SK-N-SH treated with all-trans-retinoic acid at 6 μM for 48 hours (cell line): ENCODE measurements at regions not wholly inside any gene's neighbourhood (a gene's known extent, or its start where the extent isn't known, plus 50 kb on each side); places are given as distances from the start of the nearest gene placed in this dataset.

Source experiments
- ARNTL ChIP-seq: fragments of 450-650 bp; formaldehyde crosslinking; IDR thresholded peaks from 2 replicates; pipeline ENCODE4 v1.5.0; 2020; ENCODE audit warnings: low read depth, mild to moderate bottlenecking, moderate library complexity, borderline replicate concordance
- BACH2 ChIP-seq: fragments of 250-450 bp; sonication (Bioruptor Pico); IDR thresholded peaks from 2 replicates; pipeline ENCODE4 v1.9.0; 2021; ENCODE audit warnings: mild to moderate bottlenecking, borderline replicate concordance
- GLIS3 ChIP-seq: fragments of 250-450 bp; sonication (Bioruptor Pico); IDR thresholded peaks from 2 replicates; pipeline ENCODE4 v1.5.0; 2020; ENCODE audit warnings: mild to moderate bottlenecking, moderate library complexity
- ISL1 ChIP-seq: fragments of 250-450 bp; sonication (Bioruptor Pico); IDR thresholded peaks from 2 replicates; pipeline ENCODE4 v2.1.2; 2022; ENCODE audit warnings: mild to moderate bottlenecking, moderate library complexity
- OSR1 ChIP-seq: fragments of 250-450 bp; sonication (Bioruptor Pico); IDR thresholded peaks from 2 replicates; pipeline ENCODE4 v1.8.0; 2022; ENCODE audit warnings: moderate library complexity, mild to moderate bottlenecking, inconsistent platforms
- PPARA ChIP-seq: fragments of 250-450 bp; sonication (Bioruptor Pico); IDR thresholded peaks from 2 replicates; pipeline ENCODE4 v1.5.0; 2020; ENCODE audit warnings: mild to moderate bottlenecking, borderline replicate concordance
- ZC3H10 ChIP-seq: fragments of 250-450 bp; sonication (Bioruptor Pico); IDR thresholded peaks from 2 replicates; pipeline ENCODE4 v1.5.1; 2021; ENCODE audit warnings: mild to moderate bottlenecking, moderate library complexity
- ZFP3 ChIP-seq: fragments of 250-450 bp; sonication (Bioruptor Pico); IDR thresholded peaks from 2 replicates; pipeline ENCODE4 v1.5.0; 2020; ENCODE audit warnings: mild to moderate bottlenecking, moderate library complexity
- ZFP30 ChIP-seq: fragments of 450-650 bp; formaldehyde crosslinking; IDR thresholded peaks from 2 replicates; pipeline ENCODE4 v1.5.0; 2022; ENCODE audit warnings: mild to moderate bottlenecking, moderate library complexity
- ZNF8 ChIP-seq: fragments of 450-650 bp; formaldehyde crosslinking; IDR thresholded peaks from 2 replicates; pipeline ENCODE4 v1.5.0; 2020; ENCODE audit warnings: mild to moderate bottlenecking, moderate library complexity
- TF ChIP-seq, protein P1 (sequence below): fragments of 250-450 bp; sonication (Bioruptor Pico); IDR thresholded peaks from 2 replicates; pipeline ENCODE4 v1.8.0; 2020; ENCODE audit warnings: mild to moderate bottlenecking, moderate library complexity, borderline replicate concordance
- TF ChIP-seq, protein P2 (sequence below): fragments of 250-450 bp; sonication (Bioruptor Pico); IDR thresholded peaks from 2 replicates; pipeline ENCODE4 v1.8.0; 2021; ENCODE audit warnings: low read depth, mild to moderate bottlenecking, moderate library complexity, borderline replicate concordance
- TF ChIP-seq, protein P3 (sequence below): fragments of 250-450 bp; sonication (Bioruptor Pico); IDR thresholded peaks from 2 replicates; pipeline ENCODE4 v1.5.1; 2021; ENCODE audit warnings: mild to moderate bottlenecking, moderate library complexity
- TF ChIP-seq, protein P4 (sequence below): fragments of 250-450 bp; sonication (Bioruptor Pico); IDR thresholded peaks from 2 replicates; pipeline ENCODE4 v1.5.0; 2020; ENCODE audit warnings: mild to moderate bottlenecking, moderate library complexity

DNA sequence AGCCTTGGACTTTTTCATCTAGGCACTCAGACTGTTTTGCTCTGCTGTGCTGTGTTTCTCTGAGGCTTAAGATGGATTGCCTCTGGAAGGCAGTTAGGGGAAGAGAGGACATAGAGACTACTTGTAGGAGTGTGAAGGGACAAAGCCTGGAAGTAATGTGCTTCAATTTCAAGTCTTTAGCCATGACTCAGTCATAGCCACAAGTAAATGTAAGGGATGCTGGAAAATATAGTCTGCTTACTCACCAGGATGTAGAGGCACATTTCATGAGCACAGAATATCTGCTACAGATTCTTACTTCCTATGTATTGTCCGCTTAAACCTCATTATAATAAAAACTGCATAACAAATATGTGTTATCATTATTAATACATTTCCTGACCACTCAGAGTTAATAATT lies 794.3 kb upstream of the NOVA1 start:
- no peak for TF ChIP-seq ZFP3 (CRISPR knock-in tag)
- no peak for TF ChIP-seq PPARA
- TF ChIP-seq ARNTL (CRISPR knock-in tag): no peak
- TF ChIP-seq ISL1 (CRISPR knock-in tag): no peak
- TF ChIP-seq ZC3H10: no peak
- TF ChIP-seq, protein P1, sequence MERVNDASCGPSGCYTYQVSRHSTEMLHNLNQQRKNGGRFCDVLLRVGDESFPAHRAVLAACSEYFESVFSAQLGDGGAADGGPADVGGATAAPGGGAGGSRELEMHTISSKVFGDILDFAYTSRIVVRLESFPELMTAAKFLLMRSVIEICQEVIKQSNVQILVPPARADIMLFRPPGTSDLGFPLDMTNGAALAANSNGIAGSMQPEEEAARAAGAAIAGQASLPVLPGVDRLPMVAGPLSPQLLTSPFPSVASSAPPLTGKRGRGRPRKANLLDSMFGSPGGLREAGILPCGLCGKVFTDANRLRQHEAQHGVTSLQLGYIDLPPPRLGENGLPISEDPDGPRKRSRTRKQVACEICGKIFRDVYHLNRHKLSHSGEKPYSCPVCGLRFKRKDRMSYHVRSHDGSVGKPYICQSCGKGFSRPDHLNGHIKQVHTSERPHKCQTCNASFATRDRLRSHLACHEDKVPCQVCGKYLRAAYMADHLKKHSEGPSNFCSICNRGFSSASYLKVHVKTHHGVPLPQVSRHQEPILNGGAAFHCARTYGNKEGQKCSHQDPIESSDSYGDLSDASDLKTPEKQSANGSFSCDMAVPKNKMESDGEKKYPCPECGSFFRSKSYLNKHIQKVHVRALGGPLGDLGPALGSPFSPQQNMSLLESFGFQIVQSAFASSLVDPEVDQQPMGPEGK (CRISPR knock-in tag): no peak
- TF ChIP-seq ZFP30 (CRISPR knock-in tag): no peak
- TF ChIP-seq GLIS3 (CRISPR knock-in tag): no peak
- TF ChIP-seq, protein P2, sequence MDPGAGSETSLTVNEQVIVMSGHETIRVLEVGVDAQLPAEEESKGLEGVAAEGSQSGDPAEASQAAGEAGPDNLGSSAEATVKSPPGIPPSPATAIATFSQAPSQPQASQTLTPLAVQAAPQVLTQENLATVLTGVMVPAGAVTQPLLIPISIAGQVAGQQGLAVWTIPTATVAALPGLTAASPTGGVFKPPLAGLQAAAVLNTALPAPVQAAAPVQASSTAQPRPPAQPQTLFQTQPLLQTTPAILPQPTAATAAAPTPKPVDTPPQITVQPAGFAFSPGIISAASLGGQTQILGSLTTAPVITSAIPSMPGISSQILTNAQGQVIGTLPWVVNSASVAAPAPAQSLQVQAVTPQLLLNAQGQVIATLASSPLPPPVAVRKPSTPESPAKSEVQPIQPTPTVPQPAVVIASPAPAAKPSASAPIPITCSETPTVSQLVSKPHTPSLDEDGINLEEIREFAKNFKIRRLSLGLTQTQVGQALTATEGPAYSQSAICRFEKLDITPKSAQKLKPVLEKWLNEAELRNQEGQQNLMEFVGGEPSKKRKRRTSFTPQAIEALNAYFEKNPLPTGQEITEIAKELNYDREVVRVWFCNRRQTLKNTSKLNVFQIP (CRISPR knock-in tag): no peak
- TF ChIP-seq OSR1 (CRISPR knock-in tag): no peak
- TF ChIP-seq ZNF8 (CRISPR knock-in tag): no peak
- TF ChIP-seq, protein P3, sequence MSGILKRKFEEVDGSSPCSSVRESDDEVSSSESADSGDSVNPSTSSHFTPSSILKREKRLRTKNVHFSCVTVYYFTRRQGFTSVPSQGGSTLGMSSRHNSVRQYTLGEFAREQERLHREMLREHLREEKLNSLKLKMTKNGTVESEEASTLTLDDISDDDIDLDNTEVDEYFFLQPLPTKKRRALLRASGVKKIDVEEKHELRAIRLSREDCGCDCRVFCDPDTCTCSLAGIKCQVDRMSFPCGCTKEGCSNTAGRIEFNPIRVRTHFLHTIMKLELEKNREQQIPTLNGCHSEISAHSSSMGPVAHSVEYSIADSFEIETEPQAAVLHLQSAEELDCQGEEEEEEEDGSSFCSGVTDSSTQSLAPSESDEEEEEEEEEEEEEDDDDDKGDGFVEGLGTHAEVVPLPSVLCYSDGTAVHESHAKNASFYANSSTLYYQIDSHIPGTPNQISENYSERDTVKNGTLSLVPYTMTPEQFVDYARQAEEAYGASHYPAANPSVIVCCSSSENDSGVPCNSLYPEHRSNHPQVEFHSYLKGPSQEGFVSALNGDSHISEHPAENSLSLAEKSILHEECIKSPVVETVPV: no peak
- TF ChIP-seq, protein P4, sequence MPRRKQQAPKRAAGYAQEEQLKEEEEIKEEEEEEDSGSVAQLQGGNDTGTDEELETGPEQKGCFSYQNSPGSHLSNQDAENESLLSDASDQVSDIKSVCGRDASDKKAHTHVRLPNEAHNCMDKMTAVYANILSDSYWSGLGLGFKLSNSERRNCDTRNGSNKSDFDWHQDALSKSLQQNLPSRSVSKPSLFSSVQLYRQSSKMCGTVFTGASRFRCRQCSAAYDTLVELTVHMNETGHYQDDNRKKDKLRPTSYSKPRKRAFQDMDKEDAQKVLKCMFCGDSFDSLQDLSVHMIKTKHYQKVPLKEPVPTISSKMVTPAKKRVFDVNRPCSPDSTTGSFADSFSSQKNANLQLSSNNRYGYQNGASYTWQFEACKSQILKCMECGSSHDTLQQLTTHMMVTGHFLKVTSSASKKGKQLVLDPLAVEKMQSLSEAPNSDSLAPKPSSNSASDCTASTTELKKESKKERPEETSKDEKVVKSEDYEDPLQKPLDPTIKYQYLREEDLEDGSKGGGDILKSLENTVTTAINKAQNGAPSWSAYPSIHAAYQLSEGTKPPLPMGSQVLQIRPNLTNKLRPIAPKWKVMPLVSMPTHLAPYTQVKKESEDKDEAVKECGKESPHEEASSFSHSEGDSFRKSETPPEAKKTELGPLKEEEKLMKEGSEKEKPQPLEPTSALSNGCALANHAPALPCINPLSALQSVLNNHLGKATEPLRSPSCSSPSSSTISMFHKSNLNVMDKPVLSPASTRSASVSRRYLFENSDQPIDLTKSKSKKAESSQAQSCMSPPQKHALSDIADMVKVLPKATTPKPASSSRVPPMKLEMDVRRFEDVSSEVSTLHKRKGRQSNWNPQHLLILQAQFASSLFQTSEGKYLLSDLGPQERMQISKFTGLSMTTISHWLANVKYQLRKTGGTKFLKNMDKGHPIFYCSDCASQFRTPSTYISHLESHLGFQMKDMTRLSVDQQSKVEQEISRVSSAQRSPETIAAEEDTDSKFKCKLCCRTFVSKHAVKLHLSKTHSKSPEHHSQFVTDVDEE: no peak
- TF ChIP-seq BACH2: no peak
